ENCODE measurements at regions not wholly inside any gene's neighbourhood (a gene's known extent, or its start where the extent isn't known, plus 50 kb on each side); places are given as distances from the start of the nearest gene placed in this dataset.

DNA sequence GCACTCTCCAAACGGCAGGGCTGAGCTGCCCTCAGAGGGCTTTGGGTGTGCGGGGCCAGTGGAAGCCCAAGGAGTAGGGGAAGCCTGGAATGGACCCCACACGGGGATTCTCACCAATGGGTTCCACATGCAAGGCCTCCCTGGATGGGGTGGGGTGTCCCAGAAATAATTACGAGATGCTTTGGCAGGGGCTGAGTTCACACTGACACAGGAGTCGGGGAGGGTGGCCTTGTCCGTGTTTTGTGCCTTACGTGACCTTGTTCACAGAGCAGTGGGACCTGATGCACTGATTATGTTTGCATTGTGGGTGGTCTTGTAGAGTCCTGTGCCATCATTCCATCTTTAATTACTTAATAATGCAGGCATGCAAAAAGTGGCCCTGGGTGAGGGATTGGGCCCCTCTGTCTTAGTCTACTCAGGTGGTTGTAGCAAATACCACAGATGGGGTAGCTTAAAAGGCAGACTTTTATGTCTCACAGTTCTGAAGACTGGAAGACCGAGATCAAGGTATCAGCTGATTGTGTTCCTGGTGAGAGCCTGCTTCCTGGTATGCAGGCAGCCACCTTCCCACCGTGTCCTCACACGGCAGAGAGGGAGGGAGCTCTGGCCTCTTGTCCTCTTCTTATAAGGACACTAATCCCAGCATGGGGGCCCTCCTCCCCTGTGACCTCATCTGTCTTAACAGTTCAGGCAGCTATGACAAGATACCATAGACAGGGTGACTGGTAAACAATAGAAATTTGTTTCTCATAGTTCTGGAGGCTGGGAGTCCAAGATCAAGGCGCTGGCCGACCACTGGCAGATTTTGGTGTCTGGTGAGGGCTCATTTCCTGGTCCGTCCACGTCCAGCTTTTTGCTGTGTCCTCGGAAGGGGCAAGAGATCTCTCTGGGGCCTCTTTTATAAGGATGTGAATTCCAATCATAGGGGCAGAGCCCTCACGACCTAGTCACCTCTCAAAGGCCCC lies 239.4 kb downstream of the IRF8 start:
- no peak for FAIRE-seq
- DNase-seq (ENCODE audit: low spot score): no peak

DNA sequence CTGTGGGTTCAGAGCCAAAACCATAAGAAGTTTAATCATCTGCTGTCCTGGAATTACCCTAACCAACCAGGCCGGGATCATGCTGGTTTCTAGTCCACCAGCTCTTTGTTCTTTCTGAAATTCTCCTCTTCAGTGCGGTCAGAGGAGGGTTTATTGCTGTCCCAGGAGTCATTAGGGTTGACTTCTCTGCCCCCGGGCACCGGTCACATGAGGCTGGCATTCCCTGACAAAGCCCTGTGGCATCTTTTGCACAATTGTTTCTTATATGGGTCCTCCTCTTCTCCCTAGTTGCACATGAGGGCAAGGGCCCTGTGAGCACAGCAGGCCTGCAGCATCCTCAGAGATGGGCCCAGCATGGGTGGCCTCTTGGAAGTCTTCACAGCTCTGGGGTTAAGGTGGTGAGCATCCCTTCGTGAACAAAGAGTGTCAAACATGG lies 243.9 kb downstream of the IRF8 start:
- FAIRE-seq: no peak
- no peak for DNase-seq (ENCODE audit: low spot score)

DNA sequence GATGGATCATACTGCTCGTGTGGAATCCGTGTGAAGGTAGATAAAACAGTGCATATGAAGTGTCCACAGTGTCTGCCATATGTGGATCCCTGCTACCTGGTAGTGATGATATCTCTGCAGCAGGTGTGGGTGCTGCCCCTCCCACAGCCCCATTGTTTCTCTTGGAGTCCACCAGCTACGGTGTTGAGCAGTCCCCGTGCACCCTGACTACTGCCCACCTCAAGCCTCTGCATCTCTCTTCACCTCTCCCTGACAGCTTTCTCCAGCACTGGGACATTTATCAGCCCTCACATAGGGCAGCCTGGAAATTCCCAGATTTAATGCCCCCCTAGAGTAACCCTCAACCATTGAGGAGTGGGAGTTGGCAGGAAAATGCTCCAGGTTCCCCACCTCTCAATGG lies 244.7 kb downstream of the IRF8 start:
- FAIRE-seq (no peak), DNase-seq (ENCODE audit: low spot score) (no peak)

DNA sequence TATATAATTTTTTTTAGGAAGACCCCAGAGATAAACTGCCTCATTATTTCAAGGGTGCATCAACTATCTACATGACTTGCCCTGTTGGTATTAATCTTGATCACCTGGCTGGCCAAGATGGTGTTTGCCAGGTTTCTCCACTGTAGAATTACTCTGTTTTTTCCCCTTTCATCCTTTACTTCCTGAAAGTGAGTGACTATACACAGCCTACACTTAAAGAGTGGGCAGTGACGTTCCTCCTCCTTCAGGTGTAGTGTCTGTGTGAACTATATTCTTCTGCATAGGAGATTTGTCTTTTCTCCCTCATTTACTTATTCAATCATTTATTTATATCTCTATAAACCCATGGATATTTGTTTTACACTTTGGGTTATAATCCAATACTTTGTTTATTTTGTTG lies 246.7 kb downstream of the IRF8 start:
- DNase-seq (ENCODE audit: low spot score): no peak
- FAIRE-seq: no peak

DNA sequence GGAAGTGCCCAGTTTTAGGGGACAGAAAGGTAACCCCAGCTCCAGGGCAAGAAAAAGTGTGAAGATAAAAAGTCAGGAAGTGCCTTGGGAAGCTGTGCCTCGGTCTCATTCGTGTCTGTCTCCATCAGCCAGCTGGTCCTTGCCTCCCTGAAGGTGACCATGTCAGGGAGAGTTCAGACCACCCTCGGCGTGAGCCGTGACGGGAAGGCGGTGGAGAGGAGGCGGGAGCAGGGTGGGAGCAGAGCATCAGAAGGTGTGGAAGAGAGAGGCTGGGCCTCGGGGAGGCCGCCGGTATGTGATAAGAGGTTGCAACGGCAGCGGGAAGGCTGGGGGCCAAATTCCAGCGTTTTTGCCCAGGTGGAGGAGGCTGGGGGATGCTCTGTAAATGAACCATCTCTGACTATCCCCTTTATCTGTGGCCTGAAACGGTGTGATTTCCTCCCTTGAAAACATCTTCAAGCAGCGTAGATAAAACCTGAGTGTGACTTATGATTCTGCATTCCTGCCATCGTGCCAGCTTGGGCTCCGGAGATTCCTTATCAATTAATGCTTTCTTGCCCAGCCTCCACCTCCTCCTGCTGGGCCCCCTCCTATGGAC lies 251.8 kb downstream of the IRF8 start:
- DNase-seq (ENCODE audit: low spot score) (no peak), FAIRE-seq (no peak)

DNA sequence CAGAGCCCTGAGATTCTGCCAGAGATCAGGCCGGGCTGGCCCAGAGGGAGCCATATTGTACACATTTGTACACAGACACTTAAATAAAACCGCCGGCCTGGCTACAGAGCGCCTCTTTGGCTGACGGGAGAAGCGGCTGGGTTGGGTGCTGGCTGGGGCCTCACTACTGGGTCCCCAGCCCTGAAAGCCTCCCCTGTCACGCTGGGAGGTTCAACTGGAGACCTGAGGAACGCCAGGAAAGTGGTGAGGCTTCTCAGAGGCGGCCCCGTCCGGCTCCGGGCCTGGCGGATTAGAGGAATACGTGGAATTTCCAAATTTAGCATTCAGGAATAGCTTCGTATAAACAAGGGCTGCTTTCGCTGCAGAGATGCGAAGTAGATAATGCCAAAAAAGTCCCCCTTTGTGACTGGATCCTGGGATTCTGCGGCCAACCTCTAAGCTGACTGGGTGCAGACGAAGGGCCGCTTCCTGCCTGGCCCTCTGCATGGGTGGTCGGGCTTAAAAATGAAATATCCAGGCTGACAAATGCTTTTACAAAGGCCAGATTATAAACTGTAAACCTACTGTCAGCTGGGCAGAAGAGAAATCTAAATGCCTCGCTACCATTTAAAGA lies 252.4 kb downstream of the IRF8 start:
- FAIRE-seq: no peak
- no peak for DNase-seq (ENCODE audit: low spot score)

DNA sequence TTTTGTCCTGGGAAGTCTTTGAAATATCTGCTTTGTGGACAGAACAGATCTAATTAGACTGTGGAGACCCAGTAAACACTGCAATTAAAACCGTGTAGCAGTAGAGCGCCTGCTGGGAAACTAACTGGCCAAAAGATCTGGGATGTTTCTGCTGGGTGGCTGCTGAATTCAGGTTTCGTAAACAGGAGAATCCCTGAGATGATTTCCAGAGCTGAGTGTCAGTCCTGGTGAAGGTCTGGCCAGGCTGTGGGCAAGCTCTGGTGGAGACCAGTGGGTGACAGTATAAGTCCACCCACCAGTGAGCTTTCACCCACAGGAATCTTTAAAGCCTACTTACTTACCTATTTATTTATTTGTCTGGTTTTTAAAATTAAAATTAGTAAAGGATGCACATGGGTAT lies 257.2 kb downstream of the IRF8 start:
- DNase-seq (ENCODE audit: low spot score) (no peak), FAIRE-seq (no peak)

DNA sequence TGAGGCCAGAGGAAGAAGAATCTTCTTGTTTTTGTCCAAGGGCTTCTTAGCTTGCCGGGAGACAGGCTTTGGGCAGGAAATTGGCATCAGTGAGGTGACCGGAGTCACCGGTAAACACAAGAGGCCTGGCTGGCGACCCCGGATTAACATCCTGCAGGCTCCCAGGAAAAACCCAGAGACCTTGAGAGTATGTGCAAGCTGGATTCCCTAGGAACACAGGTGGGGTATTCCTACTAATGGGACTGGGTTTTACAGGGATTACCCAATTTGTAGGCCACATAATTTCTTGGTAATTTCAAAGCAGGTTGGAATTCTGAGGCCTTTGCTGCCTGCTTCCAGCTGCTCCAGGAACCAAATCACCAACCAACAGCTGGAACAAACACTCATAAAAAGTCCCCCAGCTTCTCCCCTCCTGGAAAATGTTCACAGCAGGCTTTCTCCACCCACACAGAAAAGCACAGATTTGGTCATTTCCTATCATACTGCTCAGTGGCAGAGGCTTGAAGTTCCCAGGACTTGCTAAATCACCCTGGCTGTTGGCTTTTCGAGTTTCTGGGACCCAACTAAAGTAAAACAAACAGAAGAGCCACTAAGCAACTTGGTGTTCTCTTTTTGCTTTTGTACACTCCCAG lies 258.8 kb downstream of the IRF8 start:
- DNase-seq (ENCODE audit: low spot score): no peak
- FAIRE-seq: no peak

DNA sequence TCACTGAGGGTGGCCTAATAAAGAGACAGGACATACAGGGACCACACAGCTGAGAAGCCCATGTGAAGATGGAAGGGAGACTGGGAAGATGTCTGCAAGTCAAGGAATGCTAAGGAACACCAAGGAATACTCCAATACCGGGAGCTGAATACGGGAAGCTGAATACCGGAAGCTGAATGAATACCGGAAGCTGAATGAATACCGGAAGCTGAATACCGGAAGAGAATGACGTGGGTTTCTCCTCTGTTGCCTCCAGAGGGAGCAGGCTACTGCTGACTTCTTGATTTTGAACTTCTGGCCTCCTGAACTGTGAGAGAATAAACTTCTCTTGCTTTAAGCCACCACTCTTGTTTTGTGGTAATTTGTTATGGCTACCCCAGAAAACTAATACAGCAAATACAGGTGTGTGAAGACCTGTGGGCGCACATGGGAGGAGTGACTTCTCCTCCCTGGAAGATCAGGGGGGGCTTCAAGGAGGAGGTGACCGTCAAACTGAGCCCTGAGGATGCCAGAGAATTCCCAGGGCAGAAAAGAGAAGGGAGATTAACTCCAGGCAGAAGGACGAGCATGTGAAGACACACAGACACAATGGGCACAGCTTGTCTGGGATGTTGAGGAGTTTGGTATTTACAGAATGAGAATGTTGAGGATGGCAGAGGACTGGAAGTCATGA lies 259.9 kb downstream of the IRF8 start:
- FAIRE-seq (no peak), DNase-seq (ENCODE audit: low spot score) (no peak)

DNA sequence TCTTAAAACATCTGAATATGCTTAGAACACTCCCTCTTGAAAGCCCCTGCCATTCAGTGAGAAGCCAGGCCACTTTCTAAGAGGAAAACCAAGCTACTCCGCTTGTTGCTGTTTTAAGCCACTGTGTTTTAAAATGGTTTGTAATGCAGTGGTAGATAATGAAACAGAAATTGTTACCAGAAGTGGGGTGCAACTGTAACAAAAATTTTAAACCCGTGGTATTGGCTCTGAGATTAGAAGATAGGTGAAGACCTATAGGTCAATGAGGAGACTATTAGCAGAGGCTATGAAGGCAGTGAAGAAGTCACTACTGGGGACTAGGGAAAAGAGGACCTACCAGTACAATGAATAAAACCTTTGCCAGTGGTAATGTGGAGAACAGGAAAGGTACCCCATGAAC lies 266.5 kb downstream of the IRF8 start:
- FAIRE-seq (no peak), DNase-seq (ENCODE audit: low spot score) (no peak)

DNA sequence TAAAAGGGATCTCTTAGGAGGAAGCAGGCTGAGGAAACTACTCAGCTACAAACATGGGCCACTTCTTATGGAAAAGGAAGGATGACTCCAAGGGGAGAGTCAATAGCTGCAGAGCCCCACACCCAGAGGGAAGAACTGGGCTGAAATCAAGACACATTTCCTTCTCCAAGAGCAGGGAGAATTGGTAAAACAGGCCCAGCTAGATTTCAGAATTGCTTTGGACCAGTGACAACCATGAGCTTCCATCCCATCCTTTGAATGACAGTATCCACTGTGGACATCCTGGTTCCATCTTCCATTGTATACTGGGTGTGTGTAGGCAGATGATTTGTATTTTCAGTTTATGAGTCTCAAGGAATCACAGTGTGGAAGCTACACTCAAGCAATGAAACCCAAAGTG lies 267.5 kb downstream of the IRF8 start:
- no peak for DNase-seq (ENCODE audit: low spot score)
- FAIRE-seq: no peak

DNA sequence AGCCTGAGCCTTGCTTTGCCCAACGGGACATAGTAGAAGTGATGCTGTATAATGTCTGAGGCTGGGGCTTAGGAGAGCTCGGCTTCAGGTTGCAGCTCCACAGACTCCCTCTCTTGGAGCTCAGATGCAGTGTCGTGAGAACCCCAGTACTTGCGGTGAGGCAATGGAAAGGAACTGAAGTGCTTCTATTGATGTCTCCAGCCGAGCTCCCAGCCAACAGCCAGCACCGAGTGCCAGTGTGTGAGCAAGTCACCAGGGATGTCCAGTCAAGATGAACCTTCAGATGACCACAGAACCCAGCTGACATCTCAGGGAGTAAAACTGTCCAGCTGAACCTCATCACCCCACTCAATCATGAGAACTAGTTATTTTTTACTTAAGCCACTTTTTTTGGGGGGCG lies 268.1 kb downstream of the IRF8 start:
- no peak for DNase-seq (ENCODE audit: low spot score)
- FAIRE-seq: no peak

DNA sequence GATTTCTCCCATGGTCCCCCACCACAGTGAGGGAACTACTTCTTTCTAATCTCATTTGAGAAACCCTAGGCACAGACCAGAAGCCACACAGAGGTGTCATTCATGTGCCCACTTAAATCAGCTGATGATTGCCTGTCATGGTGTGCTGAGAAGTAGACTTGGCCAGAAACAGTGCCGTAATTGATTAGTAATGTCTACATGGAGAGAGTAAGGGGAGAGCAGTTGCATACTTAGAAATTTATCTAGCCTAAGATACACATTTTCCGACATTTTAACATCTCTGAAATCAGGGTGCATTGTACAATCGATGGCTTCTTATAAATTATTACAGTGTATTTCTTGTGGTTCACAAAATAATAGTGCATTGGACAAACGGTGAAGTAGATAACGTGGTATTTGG lies 271.8 kb downstream of the IRF8 start:
- DNase-seq (ENCODE audit: low spot score) (no peak), FAIRE-seq (no peak)

DNA sequence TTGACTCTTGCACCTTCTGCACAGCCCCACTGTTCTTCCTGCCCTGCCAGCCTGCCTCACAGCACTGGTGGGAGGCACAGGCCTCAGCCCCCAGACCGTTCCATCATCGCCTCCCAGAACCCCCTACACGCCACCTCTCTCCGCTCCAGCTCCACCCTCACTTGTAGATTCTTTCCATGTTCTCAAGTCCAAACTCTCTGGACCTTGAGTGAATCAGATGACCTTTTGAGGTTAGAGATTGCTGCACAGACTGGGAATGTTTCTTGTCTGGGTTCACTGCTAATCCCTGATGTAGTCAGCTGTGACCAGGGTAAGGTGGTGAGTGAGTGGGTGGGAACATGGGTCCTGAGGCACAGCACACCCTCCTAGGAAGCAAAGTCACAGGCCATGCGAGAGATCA lies 272.4 kb downstream of the IRF8 start:
- no peak for FAIRE-seq
- peak; percentile 17 for DNase-seq (ENCODE audit: low spot score)

DNA sequence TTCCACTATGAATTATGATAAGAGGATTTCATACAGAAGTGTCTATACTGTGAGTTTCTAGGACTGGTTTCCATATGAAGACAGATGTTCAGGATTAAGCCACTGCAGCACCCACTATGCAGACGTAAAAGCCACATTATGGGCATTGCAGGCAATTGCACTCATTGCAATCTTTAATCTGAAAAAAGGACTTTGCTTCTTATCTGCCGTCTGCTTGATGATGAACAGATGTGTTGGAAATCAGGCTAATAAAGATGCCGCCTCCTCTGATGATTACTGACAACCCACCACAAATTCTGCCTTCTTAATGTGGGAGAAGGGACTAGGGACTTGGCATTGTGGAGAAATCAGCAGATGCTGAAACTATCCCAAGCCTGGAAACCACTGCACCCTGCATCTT lies 276.9 kb downstream of the IRF8 start:
- DNase-seq (ENCODE audit: low spot score) (no peak), FAIRE-seq (no peak)

DNA sequence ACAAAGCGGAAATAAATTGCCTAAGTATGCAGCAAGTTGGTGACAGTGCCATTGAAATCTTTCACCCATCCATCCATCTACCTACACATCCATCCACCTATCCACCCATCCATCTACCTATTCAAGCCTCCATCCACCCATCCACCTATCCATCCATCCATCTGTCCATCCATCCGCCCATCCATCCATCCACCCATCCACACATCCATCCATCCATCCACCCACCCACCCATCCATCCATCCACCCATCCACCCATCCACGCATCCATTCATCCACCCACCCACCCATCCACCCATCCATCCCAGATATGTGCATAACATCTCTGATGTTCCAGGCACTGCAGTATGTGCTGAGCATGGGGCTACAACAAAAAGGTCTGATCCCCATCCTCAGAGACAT lies 277.5 kb downstream of the IRF8 start:
- DNase-seq (ENCODE audit: low spot score) (no peak), FAIRE-seq (peak; percentile 17)

DNA sequence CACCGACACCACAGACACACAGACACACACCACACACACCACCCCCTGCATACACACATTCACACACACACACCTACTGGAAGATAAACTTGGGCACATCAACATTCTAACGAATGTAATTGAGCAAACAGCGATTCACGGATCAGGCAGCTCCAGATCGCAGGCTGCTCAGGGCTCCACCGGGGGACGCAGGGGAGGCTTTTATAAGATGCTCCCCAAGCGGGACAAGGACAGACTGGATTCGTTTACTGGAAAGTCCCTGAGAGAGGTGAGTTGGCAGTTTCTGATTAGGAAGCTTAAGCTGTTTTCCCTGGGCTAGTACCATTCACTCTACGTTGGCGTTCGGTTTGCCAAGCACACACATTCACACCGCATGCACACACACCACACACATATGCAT lies 281.3 kb downstream of the IRF8 start:
- no peak for DNase-seq (ENCODE audit: low spot score)
- FAIRE-seq: no peak

DNA sequence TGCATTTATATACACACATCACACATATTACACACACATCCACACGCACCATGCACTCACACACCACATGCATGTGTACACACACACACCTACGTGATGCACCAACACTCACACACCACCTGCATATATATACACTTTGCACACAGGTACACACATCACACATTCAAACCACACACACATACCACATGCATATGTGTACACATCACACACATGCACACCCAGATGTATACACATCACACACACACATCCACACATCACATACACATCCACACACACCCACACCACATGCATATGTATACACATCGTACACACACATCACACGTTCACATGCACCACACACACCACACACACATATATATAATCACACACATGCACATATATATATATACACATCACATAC lies 281.8 kb downstream of the IRF8 start:
- DNase-seq (ENCODE audit: low spot score) (no peak), FAIRE-seq (peak; percentile 81)

DNA sequence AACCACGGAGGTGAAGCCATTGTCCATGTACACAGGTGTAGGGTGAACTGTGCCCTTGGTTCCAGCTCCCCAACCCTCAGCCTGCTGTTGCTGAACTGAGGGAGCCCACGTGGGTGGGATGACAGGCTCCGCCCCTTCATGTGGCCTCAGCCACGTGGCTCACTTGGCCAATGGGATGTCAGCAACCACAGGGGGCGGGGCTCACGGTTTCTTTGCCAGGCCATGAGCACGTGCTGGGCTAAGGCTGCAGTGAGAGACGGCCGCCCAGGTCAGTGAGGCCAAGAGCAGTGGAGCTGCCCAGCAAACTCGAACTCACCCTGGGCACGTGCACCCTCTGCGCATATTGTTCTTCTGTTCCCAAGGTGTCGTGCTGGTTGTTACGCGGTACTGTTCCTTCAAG lies 282.6 kb downstream of the IRF8 start:
- DNase-seq (ENCODE audit: low spot score): no peak
- FAIRE-seq: no peak

DNA sequence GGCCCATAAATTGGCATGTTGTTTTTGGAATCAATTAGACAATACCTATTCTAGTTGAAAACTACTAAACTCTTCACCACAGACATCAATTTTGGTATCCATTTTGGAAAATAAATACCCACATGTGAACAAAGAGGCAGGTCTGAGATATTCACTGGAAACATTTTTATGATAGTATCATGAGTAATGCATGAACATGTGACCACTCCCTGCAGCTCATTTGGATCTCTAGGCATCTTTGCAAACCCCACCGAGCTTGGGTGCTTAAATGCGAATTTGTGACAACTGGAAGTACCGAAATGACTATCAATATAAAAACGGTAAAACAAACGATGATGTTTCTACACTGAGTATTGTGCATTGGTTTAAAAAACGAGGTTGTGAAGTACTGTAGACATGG lies 285.2 kb downstream of the IRF8 start:
- no peak for FAIRE-seq
- no peak for DNase-seq (ENCODE audit: low spot score)

DNA sequence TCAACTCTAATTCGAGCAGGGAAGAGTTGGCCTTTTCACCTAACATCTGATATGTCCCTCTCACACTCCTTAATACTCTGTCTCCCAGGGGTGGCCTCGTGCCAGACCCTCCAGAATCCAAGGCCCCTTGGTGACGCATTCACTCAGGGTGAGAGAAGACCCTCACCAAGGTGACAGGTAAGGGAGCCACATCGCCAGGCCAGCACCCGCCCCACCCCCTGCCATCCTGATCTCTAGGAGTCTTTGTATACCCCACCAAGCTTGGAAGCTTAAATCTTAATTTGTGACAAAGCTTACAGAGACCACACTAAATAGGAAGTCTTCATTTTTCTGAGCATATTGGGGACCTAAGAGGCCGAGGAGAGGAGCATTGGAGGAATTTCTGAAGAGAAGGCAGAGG lies 286.1 kb downstream of the IRF8 start:
- DNase-seq (ENCODE audit: low spot score) (no peak), FAIRE-seq (no peak)

DNA sequence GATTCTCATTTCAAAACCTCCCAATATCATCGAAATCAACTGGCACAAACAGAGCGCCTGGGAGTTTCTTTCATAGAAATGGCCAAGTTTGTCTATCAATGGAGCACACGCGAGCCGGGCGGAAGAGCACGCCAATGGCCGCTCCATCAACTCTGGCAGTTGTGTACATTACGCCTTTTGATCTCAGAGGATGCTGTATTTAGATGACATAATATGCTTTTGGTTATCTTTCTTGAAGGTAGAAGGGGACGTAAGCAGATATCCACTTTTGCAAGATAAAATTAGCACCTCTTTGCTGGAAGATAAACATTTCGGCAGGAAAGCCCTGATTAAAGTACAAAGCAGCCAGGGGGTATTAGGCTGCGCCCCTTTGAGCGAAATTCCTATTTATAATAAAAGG lies 287.4 kb downstream of the IRF8 start:
- DNase-seq (ENCODE audit: low spot score) (no peak), FAIRE-seq (no peak)
